ENCODE measurements at regions not wholly inside any gene's neighbourhood (a gene's known extent, or its start where the extent isn't known, plus 50 kb on each side); places are given as distances from the start of the nearest gene placed in this dataset.

DNA sequence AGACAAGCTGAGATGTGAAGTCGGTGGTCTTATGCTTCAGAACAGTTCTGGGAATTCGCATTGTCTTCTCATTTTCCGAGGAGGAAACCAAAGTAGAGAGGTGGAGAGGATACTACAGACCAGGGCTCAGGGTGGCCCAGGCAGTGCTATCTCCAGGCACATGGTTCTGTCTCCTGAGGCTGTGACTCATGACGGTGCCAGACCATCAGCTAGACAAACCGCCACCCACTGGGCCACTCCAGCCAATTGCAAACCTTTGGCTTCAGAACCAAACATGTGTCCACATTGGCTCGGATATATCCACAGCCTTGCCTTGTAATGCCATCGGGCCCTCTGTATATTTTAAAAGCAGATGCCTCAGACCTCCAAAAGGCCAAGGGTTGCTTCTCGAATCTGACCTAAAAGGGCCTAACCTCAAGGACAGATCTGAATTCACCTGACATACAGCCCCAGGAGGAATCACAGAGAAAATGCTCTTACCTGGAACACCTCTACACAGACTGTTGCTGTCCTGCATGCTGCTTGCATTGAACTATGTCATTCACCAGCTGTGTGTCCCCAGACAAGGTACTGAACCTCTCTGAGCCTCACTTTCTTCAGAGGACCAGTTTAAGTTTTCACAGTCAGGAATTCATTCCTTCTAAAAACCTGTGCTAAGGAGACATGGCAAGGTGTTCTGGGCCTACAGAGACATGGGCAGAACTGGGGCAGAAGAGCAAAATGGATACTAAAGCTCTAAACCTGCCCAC is 224.9 kb upstream of the JUN start (continued):
- TF ChIP-seq SNAPC5 (CRISPR knock-in tag; IDR thresholded peaks at IDR 0.05) (no peak), POLR3G (IDR thresholded peaks at IDR 0.05; ENCODE audit: extremely low read depth, insufficient read length, insufficient replicate concordance) (no peak), ZNF175 (CRISPR knock-in tag; IDR thresholded peaks at IDR 0.05; ENCODE audit: low read depth) (0 out of 2 replicates have a peak, but pooled peaks have one; percentile 30), PRDM10 (IDR thresholded peaks at IDR 0.05; ENCODE audit: partially characterized antibody) (peak; percentile 52), TEAD4 (IDR thresholded peaks at IDR 0.05; ENCODE audit: low read length) (no peak), TEAD4 (CRISPR knock-in tag; IDR thresholded peaks at IDR 0.05; ENCODE audit: borderline replicate concordance) (no peak)
- TF ChIP-seq, protein P1, sequence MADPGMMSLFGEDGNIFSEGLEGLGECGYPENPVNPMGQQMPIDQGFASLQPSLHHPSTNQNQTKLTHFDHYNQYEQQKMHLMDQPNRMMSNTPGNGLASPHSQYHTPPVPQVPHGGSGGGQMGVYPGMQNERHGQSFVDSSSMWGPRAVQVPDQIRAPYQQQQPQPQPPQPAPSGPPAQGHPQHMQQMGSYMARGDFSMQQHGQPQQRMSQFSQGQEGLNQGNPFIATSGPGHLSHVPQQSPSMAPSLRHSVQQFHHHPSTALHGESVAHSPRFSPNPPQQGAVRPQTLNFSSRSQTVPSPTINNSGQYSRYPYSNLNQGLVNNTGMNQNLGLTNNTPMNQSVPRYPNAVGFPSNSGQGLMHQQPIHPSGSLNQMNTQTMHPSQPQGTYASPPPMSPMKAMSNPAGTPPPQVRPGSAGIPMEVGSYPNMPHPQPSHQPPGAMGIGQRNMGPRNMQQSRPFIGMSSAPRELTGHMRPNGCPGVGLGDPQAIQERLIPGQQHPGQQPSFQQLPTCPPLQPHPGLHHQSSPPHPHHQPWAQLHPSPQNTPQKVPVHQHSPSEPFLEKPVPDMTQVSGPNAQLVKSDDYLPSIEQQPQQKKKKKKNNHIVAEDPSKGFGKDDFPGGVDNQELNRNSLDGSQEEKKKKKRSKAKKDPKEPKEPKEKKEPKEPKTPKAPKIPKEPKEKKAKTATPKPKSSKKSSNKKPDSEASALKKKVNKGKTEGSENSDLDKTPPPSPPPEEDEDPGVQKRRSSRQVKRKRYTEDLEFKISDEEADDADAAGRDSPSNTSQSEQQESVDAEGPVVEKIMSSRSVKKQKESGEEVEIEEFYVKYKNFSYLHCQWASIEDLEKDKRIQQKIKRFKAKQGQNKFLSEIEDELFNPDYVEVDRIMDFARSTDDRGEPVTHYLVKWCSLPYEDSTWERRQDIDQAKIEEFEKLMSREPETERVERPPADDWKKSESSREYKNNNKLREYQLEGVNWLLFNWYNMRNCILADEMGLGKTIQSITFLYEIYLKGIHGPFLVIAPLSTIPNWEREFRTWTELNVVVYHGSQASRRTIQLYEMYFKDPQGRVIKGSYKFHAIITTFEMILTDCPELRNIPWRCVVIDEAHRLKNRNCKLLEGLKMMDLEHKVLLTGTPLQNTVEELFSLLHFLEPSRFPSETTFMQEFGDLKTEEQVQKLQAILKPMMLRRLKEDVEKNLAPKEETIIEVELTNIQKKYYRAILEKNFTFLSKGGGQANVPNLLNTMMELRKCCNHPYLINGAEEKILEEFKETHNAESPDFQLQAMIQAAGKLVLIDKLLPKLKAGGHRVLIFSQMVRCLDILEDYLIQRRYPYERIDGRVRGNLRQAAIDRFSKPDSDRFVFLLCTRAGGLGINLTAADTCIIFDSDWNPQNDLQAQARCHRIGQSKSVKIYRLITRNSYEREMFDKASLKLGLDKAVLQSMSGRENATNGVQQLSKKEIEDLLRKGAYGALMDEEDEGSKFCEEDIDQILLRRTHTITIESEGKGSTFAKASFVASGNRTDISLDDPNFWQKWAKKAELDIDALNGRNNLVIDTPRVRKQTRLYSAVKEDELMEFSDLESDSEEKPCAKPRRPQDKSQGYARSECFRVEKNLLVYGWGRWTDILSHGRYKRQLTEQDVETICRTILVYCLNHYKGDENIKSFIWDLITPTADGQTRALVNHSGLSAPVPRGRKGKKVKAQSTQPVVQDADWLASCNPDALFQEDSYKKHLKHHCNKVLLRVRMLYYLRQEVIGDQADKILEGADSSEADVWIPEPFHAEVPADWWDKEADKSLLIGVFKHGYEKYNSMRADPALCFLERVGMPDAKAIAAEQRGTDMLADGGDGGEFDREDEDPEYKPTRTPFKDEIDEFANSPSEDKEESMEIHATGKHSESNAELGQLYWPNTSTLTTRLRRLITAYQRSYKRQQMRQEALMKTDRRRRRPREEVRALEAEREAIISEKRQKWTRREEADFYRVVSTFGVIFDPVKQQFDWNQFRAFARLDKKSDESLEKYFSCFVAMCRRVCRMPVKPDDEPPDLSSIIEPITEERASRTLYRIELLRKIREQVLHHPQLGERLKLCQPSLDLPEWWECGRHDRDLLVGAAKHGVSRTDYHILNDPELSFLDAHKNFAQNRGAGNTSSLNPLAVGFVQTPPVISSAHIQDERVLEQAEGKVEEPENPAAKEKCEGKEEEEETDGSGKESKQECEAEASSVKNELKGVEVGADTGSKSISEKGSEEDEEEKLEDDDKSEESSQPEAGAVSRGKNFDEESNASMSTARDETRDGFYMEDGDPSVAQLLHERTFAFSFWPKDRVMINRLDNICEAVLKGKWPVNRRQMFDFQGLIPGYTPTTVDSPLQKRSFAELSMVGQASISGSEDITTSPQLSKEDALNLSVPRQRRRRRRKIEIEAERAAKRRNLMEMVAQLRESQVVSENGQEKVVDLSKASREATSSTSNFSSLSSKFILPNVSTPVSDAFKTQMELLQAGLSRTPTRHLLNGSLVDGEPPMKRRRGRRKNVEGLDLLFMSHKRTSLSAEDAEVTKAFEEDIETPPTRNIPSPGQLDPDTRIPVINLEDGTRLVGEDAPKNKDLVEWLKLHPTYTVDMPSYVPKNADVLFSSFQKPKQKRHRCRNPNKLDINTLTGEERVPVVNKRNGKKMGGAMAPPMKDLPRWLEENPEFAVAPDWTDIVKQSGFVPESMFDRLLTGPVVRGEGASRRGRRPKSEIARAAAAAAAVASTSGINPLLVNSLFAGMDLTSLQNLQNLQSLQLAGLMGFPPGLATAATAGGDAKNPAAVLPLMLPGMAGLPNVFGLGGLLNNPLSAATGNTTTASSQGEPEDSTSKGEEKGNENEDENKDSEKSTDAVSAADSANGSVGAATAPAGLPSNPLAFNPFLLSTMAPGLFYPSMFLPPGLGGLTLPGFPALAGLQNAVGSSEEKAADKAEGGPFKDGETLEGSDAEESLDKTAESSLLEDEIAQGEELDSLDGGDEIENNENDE (IDR thresholded peaks at IDR 0.05; ENCODE audit: low read depth, low read length): no peak
- TF ChIP-seq, protein P2, sequence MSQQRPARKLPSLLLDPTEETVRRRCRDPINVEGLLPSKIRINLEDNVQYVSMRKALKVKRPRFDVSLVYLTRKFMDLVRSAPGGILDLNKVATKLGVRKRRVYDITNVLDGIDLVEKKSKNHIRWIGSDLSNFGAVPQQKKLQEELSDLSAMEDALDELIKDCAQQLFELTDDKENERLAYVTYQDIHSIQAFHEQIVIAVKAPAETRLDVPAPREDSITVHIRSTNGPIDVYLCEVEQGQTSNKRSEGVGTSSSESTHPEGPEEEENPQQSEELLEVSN (IDR thresholded peaks at IDR 0.05; ENCODE audit: borderline replicate concordance in 1 of 2, extremely low read depth in 1 of 2, insufficient read depth in 1 of 2, insufficient read length in 1 of 2, low read depth in 1 of 2, low read length in 1 of 2, poor library complexity in 1 of 2, severe bottlenecking in 1 of 2): peak; percentile 19 to 65
